Activated CD4-positive, alpha-beta T cell treated with anti-CD3 and anti-CD28 coated beads, Interleukin-2, amount 50 U/mL, for 1 hour (primary cell): ENCODE measurements at regions not wholly inside any gene's neighbourhood (a gene's known extent, or its start where the extent isn't known, plus 50 kb on each side); places are given as distances from the start of the nearest gene placed in this dataset.
"Not testable (repeated sequence)": the region's sequence is repeated elsewhere in the genome, so short reads cannot be mapped to it uniquely, and the experiment has no call there.

Experiments used
- DNase-seq: peaks from one replicate; pipeline ENCODE4 v3.0.0-alpha.2; 2020

DNA sequence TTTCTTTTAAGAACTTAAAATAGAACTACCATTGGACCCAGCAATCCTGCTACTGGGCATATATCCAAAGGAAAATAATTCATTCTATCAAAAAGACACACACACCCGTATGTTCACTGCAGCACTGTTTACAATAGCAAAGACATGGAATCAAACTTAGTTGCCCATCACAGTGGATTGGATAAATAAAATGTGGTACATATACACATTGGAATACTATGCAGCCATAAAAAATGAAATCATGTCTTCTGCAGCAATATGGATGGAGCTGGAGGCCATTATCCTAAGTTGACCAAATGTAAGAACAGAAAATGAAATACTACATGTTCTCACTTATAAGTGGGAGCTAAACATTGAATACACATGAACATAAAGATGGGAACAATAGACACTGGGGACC lies 585.3 kb upstream of the USP24 start:
- no peak for DNase-seq

DNA sequence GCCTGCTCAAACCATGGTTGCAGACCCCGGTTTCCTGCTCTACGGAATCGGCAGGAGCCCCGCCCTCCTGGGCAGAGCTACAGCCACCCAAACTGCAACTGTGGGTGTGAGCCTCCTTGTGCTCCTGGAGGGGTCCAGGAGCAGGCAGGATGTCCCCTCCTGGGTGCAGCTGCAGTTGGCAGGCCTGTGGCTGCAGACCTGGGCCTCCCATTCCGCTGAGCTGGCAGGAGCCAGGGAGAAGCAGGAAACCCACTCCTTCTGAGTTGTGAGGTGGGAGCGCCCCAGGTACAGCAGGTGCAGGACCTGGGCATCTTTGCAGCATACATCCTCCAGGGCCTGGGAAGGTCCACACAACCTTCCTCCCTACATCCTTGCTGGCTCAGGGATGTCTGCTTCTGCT lies 578.7 kb upstream of the USP24 start:
- DNase-seq: no peak

DNA sequence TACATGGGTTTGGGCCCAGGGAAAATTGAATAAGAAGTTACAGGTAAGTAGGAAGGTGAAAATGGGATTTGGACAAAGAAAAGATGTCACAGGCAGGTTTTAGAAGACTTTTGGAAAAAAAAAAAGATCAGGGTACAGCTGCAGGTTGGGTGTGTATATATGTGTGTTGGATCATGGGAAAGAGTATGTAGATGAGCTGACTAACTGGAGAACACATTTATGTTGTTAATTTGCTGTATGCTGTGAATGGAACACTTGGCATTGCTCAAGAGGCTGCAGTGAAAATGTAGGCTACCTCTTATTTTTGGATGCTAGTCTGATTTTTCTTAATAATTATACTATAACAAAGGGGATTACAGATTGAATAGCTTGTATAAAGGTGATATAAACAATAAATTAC lies 577.7 kb upstream of the USP24 start:
- no peak for DNase-seq

DNA sequence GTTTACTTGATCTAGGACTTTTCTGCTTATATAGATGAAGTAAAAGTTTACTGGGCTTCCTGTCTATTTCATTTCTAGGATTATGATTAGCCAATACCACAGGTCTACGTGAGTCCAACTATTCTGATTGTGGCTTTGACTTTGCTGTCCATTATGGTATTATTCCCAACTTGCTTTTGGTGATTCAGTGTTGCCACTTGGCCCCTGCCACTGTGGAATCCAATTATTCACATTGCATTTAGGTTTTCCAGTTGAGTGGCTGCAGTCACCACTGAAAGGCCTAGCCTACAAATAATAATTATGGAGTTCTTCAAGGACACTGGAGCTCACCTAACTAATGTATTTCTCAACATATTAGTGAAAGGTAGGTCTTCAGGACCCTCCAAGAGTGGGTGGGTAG lies 574.3 kb upstream of the USP24 start:
- DNase-seq: no peak

DNA sequence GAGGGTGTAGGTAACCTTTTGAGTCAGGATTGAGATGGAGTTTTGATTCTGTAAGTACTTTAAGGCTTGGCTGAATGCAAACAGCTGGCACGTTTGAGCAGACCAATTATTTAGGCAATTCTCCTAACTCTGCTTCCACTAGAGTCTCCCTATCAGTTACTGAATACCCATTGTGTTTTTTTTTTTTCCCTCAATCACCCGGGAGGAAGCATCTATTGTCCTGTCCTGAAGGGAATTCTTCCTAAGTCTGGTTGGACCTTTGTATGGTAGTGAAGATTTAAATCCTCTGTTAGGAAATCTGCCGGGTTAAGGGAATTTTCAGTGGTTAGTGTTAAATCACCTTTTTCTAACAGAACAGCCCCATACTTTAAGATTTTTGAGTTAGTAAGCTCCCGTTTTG lies 571.2 kb upstream of the USP24 start:
- DNase-seq: no peak

DNA sequence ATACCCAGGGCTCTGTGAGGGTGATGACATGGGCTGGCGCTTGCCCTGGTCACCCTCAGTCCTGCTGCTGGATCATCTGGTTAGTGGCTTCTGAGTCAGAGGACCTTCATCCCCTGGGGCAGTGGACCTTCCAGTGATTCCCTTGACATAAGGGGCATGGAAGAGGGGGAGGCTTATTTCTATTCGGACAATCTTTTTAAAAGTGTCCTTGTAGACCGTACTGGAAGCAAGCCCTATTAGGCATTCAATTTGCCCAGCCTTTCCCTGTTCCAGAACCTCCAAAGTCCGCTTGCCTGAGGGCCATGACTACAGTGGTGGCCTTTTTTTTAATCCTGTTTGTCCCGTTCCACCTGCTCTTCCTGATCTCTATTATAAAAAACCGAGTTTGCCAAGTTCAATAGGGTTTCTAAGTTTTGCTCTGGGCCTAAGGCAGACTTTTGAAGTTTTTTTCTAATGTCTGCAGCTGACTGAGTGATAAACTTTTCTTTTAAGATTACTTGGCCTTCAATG lies 569.8 kb upstream of the USP24 start:
- DNase-seq: not testable (repeated sequence)

DNA sequence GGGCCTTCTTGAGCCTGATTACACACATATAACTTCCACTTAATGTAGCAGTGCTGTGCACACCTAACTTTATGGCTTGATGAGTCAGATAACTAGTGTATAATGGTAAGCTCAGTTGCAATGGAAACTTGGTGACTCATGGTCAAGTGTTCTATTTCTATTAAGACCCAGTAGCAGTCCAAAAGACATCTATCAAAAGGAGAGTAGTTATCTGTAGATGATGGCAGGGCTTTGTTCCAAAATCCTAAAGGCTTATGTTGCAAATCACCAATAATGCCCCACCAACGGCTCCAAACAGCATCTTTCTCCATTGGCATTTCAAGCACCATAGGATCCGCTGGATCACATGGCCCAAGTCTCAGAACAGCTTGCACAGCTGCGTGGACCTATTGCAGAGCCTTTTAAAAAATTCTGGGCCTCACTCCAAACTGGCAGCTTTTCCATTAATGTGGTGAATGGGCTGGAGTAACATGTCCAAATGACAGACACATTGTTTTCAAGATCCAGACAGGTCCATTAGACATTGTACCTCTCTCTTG lies 566.8 kb upstream of the USP24 start:
- no peak for DNase-seq

DNA sequence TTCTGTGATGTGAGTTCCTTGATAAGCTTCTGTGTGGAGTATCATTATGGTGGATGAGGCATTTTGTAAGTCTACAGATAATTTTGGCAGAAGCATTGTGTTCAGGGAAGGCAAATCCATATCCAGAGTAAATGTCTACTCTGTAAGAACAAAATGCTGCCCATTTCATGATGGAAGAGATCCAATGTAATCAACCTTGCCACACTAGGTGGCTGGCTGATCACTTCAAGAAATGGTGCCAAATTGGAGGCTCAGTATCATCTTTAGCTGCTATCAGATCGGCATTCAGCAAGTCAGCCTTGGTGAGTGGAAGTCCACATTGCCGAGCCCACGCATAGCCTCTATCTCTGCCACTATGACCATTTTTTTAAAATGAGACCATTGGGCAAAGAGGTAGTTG lies 565.8 kb upstream of the USP24 start:
- no peak for DNase-seq

DNA sequence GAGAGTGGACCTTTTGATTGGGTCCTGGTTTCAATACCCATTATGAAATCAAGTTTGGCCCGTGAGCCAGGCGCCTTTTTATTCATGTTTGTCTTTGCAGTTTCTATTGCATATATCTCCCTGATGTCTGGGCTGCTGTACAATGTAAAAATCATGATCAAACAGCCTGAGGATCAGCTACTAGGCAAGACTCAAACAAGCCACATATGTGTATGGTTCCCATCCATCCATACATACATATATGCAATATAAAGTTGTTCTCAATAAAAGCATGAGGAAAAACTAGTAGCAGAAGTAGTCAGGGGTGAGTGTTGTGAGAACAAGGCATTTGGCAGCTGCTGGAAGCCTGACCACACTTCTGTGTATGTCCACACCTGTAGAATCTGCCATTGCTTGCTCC lies 562.4 kb upstream of the USP24 start:
- no peak for DNase-seq

DNA sequence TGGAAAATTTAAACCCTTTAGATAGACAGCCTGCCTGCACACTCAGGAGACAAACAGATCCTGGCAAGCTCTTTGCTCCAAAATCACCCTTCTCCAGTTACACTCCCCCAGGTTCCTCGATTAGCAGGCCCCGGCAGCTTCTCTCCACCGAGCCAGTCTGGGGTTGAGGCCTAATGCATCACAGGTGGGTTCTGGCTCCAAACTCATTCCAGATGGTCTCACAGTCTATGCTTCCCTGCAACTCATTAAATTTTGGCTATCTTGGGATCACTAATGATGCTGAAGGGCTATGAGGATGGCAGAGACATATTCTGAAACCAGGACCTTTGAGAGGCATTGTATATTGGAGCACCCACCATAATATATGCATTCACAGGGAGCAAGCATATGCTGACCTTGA lies 559.8 kb upstream of the USP24 start:
- no peak for DNase-seq

DNA sequence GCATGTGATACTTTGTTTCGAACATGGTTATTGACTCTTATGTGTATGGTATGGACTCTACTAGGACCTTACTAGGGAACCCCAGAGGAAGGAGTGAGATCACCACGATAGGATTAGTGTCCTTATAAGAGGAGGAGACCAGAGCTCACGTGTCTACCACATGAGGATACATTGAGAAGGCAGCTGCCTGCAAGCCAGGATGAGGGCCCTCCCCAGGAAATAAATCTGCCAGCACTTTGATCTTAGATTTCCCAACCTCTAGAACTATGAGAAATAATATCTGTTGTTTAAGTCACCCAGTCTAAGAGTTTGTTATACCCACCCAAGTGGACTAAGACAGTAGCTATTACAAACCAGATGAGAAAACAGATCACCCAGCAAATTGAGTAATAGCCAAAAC lies 559.3 kb upstream of the USP24 start:
- no peak for DNase-seq

DNA sequence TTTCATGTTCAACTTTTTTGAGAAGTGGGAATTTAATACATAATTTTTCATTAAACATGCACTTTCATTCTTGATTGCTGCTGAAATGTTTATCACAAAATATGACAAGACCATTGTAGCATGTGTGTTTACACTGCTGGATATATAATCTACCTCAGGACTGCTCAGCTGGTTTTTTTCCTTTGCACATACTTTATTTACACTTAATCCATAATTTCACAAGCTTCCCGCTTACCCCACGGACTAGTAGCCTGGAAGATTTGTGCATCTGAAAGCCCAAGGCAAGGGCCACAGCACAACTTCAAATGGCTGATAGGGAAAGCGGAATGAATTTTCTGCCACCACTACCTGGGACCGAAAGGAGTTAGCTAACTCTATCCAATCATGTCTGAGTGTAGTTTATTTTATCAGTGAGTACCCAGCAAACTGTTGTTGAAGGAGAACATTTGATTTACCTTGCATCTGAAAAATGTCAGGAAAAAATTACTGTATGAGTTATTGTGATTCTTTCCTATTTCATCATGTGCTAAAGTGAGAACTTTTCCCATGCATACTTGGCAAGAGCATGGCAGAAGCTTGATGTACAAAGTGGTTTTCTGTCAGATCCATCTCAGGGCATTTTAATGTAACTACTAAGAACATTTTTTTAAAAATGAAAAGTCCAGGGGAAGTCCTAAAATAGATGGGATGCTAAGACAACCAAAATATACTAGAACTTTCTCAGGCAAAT lies 558.2 kb upstream of the USP24 start:
- no peak for DNase-seq

DNA sequence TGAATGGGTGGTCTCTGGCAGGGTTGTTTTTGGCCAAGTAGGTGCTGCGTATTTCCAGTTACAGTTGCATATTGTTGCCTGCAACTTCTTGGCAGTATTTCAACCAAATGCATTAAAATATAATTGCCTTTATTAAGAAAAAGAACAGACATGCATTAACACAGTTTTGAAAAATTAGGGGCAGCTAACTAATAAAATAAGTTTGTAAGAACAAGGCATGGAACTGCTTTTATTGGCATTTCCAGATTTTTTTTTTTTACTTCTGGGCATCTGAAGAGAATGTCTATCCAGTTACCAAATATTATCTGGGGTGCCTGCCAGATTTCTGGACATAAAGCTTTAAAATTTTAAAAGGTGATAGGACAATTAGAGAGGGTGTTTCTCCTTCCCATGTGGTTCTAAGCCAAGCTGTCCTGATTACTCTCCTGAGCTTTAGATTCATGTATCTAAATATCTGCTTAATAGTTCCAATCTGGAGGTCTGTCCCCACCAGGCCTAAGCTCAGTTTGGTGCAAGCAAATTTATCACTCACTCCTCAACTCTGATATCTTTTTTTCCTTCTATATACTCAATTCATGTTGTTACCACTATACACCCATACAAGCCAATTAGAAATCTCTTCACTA lies 553.3 kb upstream of the USP24 start:
- DNase-seq: no peak

DNA sequence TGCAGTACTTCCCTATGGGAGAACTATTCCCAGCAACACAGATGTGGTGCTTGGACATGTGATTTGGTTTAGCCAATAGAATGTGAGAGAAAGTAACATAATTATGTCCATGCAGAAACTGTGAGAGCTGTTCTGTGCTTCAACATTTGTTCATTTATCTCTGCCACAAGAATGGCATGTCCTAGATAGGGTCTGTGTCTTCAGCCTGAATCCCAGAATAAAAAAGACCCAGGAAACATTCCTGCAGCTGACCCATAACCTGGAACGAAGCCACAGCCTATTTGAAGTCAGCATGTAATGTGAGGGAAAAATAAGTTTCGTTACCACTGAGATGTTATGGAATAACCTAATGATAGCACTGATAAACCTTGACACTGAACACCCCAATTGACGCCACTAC lies 552.0 kb upstream of the USP24 start:
- no peak for DNase-seq

DNA sequence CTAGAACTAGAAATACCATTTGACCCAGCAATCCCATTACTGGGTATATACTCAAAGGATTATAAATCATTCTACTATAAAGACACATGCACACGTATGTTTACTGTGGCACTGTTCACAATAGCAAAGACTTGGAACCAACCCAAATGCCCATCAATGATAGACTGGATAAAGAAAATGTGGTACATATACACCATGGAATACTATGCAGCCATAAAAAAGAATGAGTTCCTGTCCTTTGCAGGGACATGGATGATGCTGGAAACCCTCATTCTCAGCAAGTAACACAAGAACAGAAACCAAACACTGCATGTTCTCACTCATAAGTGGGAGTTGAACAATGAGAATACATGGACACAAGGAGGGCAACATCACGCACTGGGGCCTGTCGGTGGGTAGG lies 550.3 kb upstream of the USP24 start:
- DNase-seq: not testable (repeated sequence)

DNA sequence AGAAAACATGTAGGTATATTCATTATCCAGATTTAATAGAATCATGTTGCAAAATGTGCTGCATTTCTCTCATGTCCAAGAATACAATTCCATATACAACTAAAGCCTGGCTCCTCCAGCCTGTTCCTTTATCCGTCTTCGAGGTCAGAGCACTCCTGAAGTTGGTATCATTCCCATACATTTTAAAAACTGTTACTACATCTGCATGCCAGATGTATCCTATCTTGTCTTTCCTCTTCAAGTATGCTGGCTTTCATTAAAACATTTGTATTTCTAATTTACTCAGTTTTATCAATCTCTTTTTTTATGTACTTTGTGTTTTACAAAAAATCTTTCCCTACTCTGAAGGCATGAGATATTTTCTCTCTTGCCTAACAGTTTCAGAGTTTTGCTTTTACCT lies 536.6 kb upstream of the USP24 start:
- no peak for DNase-seq

DNA sequence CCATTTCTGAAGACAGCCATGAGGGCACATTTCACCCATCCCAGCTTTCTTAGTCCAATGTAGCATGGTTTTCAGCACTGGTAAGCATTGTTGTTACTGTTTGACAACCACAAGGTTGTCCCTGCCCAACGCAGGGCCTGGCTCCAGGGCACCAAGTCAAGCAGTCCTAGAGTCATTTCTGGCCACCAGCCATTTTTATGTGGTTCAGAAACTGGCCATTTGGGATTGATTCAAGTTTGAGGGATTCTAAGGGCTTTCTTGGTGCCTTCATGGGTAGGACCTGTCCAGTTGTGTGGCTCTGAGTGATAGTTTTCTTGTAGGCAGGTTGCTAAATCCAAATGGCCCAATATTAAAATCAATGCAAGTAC lies 535.4 kb upstream of the USP24 start:
- no peak for DNase-seq

DNA sequence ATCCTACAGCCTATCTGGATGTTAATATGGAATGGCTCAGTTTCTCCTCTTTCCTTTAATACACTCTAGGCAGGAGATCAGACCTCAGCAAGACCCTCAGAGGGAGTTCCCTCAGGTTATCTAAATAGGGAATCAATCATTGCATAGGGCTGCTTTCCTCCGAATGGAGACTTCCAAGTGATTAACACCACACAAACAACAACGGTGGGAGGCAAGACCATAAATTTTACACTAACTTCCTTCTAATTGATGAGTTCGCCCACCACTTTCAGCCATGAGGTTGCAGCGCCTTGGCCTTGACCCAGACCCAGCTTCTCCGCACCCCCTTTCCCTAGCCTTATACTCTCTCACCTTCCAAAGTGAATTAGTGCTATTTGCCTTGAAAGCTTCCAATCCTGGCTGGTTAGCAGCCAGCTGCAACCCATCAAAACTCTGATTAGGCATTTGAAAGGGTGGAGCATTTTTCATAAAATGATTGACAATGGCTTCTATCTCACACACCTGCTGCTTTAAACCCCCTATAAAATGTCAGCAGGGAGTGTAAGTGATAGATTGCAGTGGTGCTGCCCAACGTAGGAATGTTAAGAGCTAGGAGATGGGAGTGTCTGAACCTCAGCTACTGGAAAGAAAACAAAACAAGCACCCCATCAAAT lies 534.9 kb upstream of the USP24 start:
- DNase-seq: no peak

DNA sequence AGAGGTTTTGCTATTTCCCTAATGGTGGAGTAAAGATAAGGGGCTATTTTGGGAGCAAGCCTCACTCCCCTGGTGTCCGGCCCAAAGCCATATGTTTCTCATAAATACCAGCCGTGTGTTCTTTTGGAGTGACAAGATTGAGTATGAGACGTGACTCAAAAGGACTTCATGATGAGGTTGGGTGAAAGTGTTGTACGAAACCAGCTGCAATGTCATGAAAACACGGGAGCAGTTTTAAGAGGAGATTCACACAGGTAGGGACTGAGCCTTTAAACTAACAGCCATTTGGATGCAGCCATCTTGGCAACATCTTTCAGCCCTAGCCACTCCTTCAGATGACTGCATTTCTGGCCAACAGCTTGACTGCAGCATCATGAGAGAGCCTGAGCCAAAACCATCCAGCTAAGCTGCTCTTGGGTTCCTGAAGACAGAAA lies 532.3 kb upstream of the USP24 start:
- DNase-seq: no peak

DNA sequence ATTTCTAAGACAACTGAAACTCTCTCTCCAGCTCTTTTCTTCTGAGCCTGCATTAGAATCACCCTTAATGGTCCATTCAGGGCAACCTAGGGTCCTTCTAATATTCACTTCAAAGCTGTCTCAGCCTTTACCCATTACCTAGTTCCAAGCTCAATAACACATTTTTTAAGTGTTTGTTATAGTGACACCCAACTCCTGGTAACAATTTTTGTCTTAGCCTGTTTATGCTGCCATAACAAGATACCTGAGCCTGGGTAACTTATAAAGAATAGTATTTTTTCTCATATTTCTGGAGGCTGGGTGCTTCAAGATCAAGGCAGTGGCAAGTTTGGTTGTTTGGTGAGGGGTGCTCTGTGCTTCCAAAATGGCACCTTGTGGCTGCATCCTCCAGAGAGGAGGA lies 531.5 kb upstream of the USP24 start:
- no peak for DNase-seq

DNA sequence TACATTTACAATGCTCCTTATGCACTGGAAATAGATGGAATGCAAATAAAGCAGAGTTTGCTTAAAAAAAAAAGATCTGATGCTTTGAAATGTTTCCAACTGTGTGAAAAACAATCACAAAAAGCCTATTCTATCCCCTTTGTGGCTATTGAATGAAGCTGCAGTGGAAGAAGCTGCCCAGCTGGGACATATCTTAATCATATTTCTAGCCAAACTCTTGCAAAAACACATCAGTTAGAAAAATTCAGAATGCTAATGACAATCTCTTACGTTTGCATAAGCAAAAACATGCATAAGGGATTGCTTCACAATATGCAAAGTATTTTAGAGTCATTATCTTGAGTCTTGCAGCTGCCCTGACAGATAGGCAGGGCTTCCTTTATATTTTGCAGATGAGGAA lies 526.4 kb upstream of the USP24 start:
- DNase-seq: no peak

DNA sequence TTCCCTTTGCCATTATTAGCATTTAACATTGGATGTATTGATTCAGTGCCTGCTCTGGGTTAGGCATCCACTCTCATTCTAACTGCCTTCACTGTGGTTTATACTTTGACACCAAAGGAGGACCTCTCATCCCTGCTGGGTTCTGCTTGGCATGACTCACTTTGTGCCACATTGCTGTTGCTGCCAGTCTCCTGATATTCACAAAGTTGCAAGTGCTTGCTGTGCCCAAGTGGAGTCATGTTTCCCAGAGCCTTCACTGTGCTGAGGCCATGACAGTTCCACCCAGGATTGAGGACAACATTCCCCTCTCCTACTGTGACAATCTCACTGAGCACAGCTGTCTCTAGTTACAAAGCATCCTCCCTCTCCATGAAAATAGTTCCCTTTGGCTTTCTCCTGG lies 519.9 kb upstream of the USP24 start:
- DNase-seq: no peak

DNA sequence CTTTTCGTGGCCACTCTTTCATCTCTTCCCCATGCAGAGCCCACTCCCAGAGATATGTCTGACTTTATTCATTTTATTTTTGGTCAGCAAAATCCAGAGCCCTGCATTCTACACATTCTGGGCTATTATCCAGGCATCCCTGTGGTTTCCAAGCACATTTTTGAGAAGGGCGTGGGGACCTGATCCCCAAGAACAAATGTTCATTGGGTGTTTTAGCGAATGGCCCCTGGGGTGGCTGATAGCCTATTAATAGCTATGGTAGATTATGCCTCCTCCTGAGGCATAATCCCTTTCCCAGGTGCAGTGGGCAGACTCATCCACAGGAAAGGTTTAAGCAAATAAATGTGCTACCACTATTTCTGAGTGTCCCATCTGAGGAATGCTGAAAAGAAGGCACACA lies 511.8 kb upstream of the USP24 start:
- no peak for DNase-seq

DNA sequence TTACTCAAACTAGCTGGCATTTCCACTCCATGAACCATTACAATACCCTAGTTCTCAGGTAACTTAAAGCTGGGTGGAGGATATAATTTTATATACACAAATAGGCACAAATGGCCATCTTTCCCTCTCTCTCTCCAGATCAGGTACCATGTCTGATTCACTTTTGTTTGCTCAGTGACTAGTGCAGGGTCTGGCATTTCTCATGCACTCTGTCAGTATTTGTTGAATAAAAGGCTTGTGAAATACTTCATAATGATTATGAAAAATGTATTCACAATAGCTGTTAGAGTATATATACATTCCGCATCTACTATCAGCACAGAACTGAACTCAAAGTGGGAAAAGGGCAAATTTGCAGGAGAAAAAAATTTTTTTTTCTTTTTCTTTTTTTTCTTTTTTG lies 510.2 kb upstream of the USP24 start:
- no peak for DNase-seq
